SH-SY5Y (cell line): ENCODE measurements at regions not wholly inside any gene's neighbourhood (a gene's known extent, or its start where the extent isn't known, plus 50 kb on each side); places are given as distances from the start of the nearest gene placed in this dataset.

Experiments used
- GATA2 ChIP-seq: IDR thresholded peaks from 2 replicates; pipeline ENCODE4 v1.6.1; 2011; ENCODE audit warnings: mild to moderate bottlenecking, low read depth, low read length
- GATA3 ChIP-seq: IDR thresholded peaks from 2 replicates; pipeline ENCODE4 v1.6.1; 2011; ENCODE audit warnings: low read depth, mild to moderate bottlenecking, low read length, moderate library complexity

- TF ChIP-seq GATA2 (no peak), GATA3 (no peak)
These were observed 192.5 kb downstream of the MFSD1 start for GRCh38 chr3:158994386-158994785.
